ENCODE measurements at regions not wholly inside any gene's neighbourhood (a gene's known extent, or its start where the extent isn't known, plus 50 kb on each side); places are given as distances from the start of the nearest gene placed in this dataset.

DNA sequence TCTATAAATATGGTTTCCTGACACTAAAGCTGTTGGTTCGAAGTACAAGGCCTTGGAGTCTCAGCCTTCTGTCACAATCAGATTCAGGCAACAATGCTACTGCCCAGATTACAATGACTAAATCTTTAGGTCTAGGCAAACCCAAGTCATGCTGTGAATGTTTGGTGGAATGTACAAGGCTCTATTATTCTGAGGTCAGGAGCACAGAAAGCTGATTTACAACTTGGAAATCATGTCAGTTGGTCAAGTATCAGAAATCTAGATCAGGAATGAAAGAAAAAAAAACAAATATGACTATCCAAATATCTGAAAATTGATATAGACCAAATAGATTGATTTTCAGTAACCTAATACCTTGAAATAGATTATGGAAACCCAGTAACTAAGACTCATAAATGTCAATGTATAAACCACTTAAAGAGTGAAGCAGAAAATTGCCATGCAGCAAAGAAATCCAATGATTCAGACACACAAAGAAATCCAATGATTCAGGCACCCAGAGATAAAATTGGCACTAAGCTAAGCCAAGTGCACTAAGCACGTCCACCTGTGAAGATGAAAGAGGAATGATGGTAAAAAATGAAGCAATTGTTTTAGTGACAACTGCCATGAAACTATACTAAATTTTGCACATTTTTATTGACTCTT lies 588.0 kb upstream of the TUSC1 start (continued):
- TF ChIP-seq, protein P1, sequence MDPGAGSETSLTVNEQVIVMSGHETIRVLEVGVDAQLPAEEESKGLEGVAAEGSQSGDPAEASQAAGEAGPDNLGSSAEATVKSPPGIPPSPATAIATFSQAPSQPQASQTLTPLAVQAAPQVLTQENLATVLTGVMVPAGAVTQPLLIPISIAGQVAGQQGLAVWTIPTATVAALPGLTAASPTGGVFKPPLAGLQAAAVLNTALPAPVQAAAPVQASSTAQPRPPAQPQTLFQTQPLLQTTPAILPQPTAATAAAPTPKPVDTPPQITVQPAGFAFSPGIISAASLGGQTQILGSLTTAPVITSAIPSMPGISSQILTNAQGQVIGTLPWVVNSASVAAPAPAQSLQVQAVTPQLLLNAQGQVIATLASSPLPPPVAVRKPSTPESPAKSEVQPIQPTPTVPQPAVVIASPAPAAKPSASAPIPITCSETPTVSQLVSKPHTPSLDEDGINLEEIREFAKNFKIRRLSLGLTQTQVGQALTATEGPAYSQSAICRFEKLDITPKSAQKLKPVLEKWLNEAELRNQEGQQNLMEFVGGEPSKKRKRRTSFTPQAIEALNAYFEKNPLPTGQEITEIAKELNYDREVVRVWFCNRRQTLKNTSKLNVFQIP (CRISPR knock-in tag; IDR thresholded peaks at IDR 0.05; ENCODE audit: borderline replicate concordance, low read depth), result no peak
- TF ChIP-seq SNAI2 (CRISPR knock-in tag; IDR thresholded peaks at IDR 0.05), result no peak
- TF ChIP-seq OSR1 (CRISPR knock-in tag; IDR thresholded peaks at IDR 0.05), result no peak
- TF ChIP-seq ZFP3 (CRISPR knock-in tag; IDR thresholded peaks at IDR 0.05), result no peak
- TF ChIP-seq CSDC2 (CRISPR knock-in tag; IDR thresholded peaks at IDR 0.05), result no peak
- TF ChIP-seq RARB (CRISPR knock-in tag; IDR thresholded peaks at IDR 0.05), result no peak
- TF ChIP-seq, protein P2, sequence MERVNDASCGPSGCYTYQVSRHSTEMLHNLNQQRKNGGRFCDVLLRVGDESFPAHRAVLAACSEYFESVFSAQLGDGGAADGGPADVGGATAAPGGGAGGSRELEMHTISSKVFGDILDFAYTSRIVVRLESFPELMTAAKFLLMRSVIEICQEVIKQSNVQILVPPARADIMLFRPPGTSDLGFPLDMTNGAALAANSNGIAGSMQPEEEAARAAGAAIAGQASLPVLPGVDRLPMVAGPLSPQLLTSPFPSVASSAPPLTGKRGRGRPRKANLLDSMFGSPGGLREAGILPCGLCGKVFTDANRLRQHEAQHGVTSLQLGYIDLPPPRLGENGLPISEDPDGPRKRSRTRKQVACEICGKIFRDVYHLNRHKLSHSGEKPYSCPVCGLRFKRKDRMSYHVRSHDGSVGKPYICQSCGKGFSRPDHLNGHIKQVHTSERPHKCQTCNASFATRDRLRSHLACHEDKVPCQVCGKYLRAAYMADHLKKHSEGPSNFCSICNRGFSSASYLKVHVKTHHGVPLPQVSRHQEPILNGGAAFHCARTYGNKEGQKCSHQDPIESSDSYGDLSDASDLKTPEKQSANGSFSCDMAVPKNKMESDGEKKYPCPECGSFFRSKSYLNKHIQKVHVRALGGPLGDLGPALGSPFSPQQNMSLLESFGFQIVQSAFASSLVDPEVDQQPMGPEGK (CRISPR knock-in tag; IDR thresholded peaks at IDR 0.05; ENCODE audit: borderline replicate concordance), result no peak
- no peak for TF ChIP-seq ISL1 (CRISPR knock-in tag; IDR thresholded peaks at IDR 0.05)
- TF ChIP-seq PPARA (CRISPR knock-in tag; IDR thresholded peaks at IDR 0.05; ENCODE audit: borderline replicate concordance), result no peak
- TF ChIP-seq CREB5 (CRISPR knock-in tag; IDR thresholded peaks at IDR 0.05; ENCODE audit: low read depth), result no peak
- TF ChIP-seq GLIS3 (CRISPR knock-in tag; IDR thresholded peaks at IDR 0.05), result no peak

GRCh38 chr9:26264709-26265601 lies 586.7 kb upstream of the TUSC1 start:
- peak; percentile 85 for ATAC-seq
- TF ChIP-seq, protein P2 (CRISPR knock-in tag; IDR thresholded peaks at IDR 0.05; ENCODE audit: borderline replicate concordance), result no peak
- TF ChIP-seq, protein P3, sequence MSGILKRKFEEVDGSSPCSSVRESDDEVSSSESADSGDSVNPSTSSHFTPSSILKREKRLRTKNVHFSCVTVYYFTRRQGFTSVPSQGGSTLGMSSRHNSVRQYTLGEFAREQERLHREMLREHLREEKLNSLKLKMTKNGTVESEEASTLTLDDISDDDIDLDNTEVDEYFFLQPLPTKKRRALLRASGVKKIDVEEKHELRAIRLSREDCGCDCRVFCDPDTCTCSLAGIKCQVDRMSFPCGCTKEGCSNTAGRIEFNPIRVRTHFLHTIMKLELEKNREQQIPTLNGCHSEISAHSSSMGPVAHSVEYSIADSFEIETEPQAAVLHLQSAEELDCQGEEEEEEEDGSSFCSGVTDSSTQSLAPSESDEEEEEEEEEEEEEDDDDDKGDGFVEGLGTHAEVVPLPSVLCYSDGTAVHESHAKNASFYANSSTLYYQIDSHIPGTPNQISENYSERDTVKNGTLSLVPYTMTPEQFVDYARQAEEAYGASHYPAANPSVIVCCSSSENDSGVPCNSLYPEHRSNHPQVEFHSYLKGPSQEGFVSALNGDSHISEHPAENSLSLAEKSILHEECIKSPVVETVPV (CRISPR knock-in tag; IDR thresholded peaks at IDR 0.05), result no peak
- TF ChIP-seq ARNTL (CRISPR knock-in tag; IDR thresholded peaks at IDR 0.05; ENCODE audit: borderline replicate concordance, low read depth) (no peak), RARB (CRISPR knock-in tag; IDR thresholded peaks at IDR 0.05) (no peak), GLIS3 (CRISPR knock-in tag; IDR thresholded peaks at IDR 0.05) (no peak), TOX (CRISPR knock-in tag; IDR thresholded peaks at IDR 0.05; ENCODE audit: borderline replicate concordance) (no peak), ISL1 (CRISPR knock-in tag; IDR thresholded peaks at IDR 0.05) (peak; percentile 49; the same call in 1 of the 2 replicates)

DNA sequence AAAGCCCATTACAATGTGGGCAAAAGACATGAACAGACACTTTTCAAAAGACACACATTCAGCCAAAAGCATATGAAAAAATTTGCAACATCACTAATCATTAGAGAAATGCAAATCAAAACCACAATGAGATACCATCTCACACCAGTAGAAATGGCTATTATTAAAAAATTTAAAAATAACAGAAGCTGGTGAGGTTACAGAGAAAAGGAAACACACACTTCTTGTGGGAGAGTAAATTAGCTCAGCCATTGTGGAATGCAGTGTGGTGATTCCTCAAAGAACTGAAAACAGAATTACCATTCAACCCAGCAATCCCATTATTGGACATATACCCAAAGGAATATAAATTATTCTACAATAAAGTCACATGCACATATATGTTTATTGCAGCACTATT lies 585.2 kb upstream of the TUSC1 start:
- no peak for ATAC-seq
- no peak for TF ChIP-seq CSDC2 (CRISPR knock-in tag; IDR thresholded peaks at IDR 0.05)
- TF ChIP-seq, protein P2 (CRISPR knock-in tag; IDR thresholded peaks at IDR 0.05; ENCODE audit: borderline replicate concordance), result no peak
- no peak for TF ChIP-seq ZFP30 (CRISPR knock-in tag; IDR thresholded peaks at IDR 0.05)
- TF ChIP-seq ZNF8 (CRISPR knock-in tag; IDR thresholded peaks at IDR 0.05), result no peak
- no peak for TF ChIP-seq OSR1 (CRISPR knock-in tag; IDR thresholded peaks at IDR 0.05)
- no peak for TF ChIP-seq ZNF565 (CRISPR knock-in tag; conservative IDR thresholded peaks at IDR 0.05; ENCODE audit: low read depth)
- TF ChIP-seq PPARA (CRISPR knock-in tag; IDR thresholded peaks at IDR 0.05; ENCODE audit: borderline replicate concordance), result no peak
- TF ChIP-seq, protein P4, sequence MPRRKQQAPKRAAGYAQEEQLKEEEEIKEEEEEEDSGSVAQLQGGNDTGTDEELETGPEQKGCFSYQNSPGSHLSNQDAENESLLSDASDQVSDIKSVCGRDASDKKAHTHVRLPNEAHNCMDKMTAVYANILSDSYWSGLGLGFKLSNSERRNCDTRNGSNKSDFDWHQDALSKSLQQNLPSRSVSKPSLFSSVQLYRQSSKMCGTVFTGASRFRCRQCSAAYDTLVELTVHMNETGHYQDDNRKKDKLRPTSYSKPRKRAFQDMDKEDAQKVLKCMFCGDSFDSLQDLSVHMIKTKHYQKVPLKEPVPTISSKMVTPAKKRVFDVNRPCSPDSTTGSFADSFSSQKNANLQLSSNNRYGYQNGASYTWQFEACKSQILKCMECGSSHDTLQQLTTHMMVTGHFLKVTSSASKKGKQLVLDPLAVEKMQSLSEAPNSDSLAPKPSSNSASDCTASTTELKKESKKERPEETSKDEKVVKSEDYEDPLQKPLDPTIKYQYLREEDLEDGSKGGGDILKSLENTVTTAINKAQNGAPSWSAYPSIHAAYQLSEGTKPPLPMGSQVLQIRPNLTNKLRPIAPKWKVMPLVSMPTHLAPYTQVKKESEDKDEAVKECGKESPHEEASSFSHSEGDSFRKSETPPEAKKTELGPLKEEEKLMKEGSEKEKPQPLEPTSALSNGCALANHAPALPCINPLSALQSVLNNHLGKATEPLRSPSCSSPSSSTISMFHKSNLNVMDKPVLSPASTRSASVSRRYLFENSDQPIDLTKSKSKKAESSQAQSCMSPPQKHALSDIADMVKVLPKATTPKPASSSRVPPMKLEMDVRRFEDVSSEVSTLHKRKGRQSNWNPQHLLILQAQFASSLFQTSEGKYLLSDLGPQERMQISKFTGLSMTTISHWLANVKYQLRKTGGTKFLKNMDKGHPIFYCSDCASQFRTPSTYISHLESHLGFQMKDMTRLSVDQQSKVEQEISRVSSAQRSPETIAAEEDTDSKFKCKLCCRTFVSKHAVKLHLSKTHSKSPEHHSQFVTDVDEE (CRISPR knock-in tag; IDR thresholded peaks at IDR 0.05), result no peak
- TF ChIP-seq ZC3H10 (CRISPR knock-in tag; IDR thresholded peaks at IDR 0.05), result no peak
- no peak for TF ChIP-seq ESRRG (CRISPR knock-in tag; IDR thresholded peaks at IDR 0.05)
- TF ChIP-seq ZFP3 (CRISPR knock-in tag; IDR thresholded peaks at IDR 0.05), result no peak
- TF ChIP-seq ZNF70 (CRISPR knock-in tag; IDR thresholded peaks at IDR 0.05), result no peak
- TF ChIP-seq, protein P3 (CRISPR knock-in tag; IDR thresholded peaks at IDR 0.05), result no peak

Measured in SK-N-SH treated with all-trans-retinoic acid at 6 μM for 48 hours (cell line).